ENCODE measurements at regions not wholly inside any gene's neighbourhood (a gene's known extent, or its start where the extent isn't known, plus 50 kb on each side); places are given as distances from the start of the nearest gene placed in this dataset.

- no peak for DNase-seq (ENCODE audit: low spot score in 2 of 2, unreplicated experiment in 2 of 2)
- no peaks in the 10 kb centered on the region for H3K4me1 Mint-ChIP-seq
- H3K4me3 Mint-ChIP-seq, result no peak overlapping the region
- no peaks in the 10 kb centered on the region for H3K27me3 Mint-ChIP-seq (ENCODE audit: low read depth)
- peaks cover 10% of the 10 kb centered on the region for H3K9me3 Mint-ChIP-seq
- no peak overlapping the region for H3K27ac Mint-ChIP-seq
- TF ChIP-seq CTCF (IDR thresholded peaks at IDR 0.05; ENCODE audit: unreplicated experiment), result no peak
- no peaks in the 10 kb centered on the region for H3K36me3 Mint-ChIP-seq
These were observed 353.9 kb downstream of the CDH2 start for GRCh38 chr18:27823053-27823452.

- Mint-ChIP-seq H3K4me1 (no peaks in the 10 kb centered on the region), H3K36me3 (no peaks in the 10 kb centered on the region), H3K27ac (no peak overlapping the region), H3K27me3 (ENCODE audit: low read depth) (no peaks in the 10 kb centered on the region), H3K9me3 (peaks cover 5% of the 10 kb centered on the region), H3K4me3 (no peak overlapping the region)
- TF ChIP-seq CTCF (IDR thresholded peaks at IDR 0.05; ENCODE audit: unreplicated experiment), result no peak
- no peak for DNase-seq (ENCODE audit: low spot score in 2 of 2, unreplicated experiment in 2 of 2)
These were observed 368.2 kb downstream of the CDH2 start for GRCh38 chr18:27808683-27809082.

- Mint-ChIP-seq H3K4me3 (no peak overlapping the region), H3K27me3 (ENCODE audit: low read depth) (no peaks in the 10 kb centered on the region), H3K27ac (no peak overlapping the region), H3K9me3 (peaks cover 3% of the 10 kb centered on the region), H3K4me1 (no peaks in the 10 kb centered on the region), H3K36me3 (no peaks in the 10 kb centered on the region)
- no peak for DNase-seq (ENCODE audit: low spot score in 2 of 2, unreplicated experiment in 2 of 2)
- TF ChIP-seq CTCF (IDR thresholded peaks at IDR 0.05; ENCODE audit: unreplicated experiment), result no peak
These were observed 373.0 kb downstream of the CDH2 start for GRCh38 chr18:27803957-27804356.

GRCh38 chr18:27797484-27797883, 379.4 kb downstream of the CDH2 start:
- H3K27ac Mint-ChIP-seq, result no peak overlapping the region
- TF ChIP-seq CTCF (IDR thresholded peaks at IDR 0.05; ENCODE audit: unreplicated experiment), result no peak
- no peak for DNase-seq (ENCODE audit: low spot score in 2 of 2, unreplicated experiment in 2 of 2)
- no peak overlapping the region for H3K4me3 Mint-ChIP-seq
- no peaks in the 10 kb centered on the region for H3K9me3 Mint-ChIP-seq
- H3K36me3 Mint-ChIP-seq, result no peaks in the 10 kb centered on the region
- H3K4me1 Mint-ChIP-seq, result peaks cover 16% of the 10 kb centered on the region
- no peaks in the 10 kb centered on the region for H3K27me3 Mint-ChIP-seq (ENCODE audit: low read depth)

- H3K36me3 Mint-ChIP-seq, result no peaks in the 10 kb centered on the region
- no peaks in the 10 kb centered on the region for H3K27me3 Mint-ChIP-seq (ENCODE audit: low read depth)
- H3K27ac Mint-ChIP-seq, result no peak overlapping the region
- DNase-seq (ENCODE audit: low spot score in 2 of 2, unreplicated experiment in 2 of 2), result no peak
- H3K4me1 Mint-ChIP-seq, result peaks cover 21% of the 10 kb centered on the region
- no peaks in the 10 kb centered on the region for H3K9me3 Mint-ChIP-seq
- TF ChIP-seq CTCF (IDR thresholded peaks at IDR 0.05; ENCODE audit: unreplicated experiment), result no peak
- H3K4me3 Mint-ChIP-seq, result no peak overlapping the region
These were observed 382.6 kb downstream of the CDH2 start for GRCh38 chr18:27794181-27794926.

Measured in mesothelial cell of epicardium (in vitro differentiated cells).